GM12801 (cell line): ENCODE measurements at regions not wholly inside any gene's neighbourhood (a gene's known extent, or its start where the extent isn't known, plus 50 kb on each side); places are given as distances from the start of the nearest gene placed in this dataset.

Experiments
- CTCF ChIP-seq: IDR thresholded peaks from one replicate; pipeline ENCODE4 v1.5.1; 2011; ENCODE audit warnings: control low read depth; ENCODE audit not compliant: insufficient read length; ENCODE audit errors: extremely low read depth

GRCh38 chr2:64718250-64718885, 64.7 kb upstream of the SERTAD2 start:
- TF ChIP-seq CTCF: no peak

- TF ChIP-seq CTCF: no peak
These were observed 67.0 kb upstream of the SERTAD2 start for GRCh38 chr2:64720535-64721319.

GRCh38 chr2:64721320-64721623, 67.6 kb upstream of the SERTAD2 start:
- TF ChIP-seq CTCF: no peak

GRCh38 chr2:64722291-64723044, 68.8 kb upstream of the SERTAD2 start:
- no peak for TF ChIP-seq CTCF

GRCh38 chr2:64727013-64727767, 73.5 kb upstream of the SERTAD2 start:
- TF ChIP-seq CTCF: no peak

GRCh38 chr2:64727843-64728463, 74.2 kb upstream of the SERTAD2 start:
- TF ChIP-seq CTCF: no peak
